ENCODE measurements at regions not wholly inside any gene's neighbourhood (a gene's known extent, or its start where the extent isn't known, plus 50 kb on each side); places are given as distances from the start of the nearest gene placed in this dataset.

DNA sequence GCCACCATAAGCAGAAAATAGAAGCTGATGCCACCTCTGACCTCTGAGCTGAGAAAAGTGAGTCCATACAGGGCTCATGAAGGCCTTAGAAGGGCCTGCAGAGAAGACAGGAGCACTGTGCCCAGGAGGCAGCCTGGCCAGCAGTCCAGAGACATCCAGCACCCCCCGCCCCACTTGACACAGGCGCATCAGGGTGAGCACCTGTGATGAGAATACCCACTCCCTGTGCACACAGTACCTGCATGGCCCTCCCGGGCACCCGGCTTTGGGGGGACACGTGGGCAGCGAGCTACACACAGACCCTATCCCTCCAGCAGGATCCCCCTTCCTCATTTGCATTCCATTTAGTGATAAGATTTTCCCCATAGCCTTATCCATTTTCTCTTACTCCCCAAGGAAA is 63.6 kb upstream of the NSMCE3 start:
- Histone ChIP-seq H3K9me3 (no peaks in the 10 kb centered on the region), H3K4me3 (no peak overlapping the region), H3K36me3 (no peaks in the 10 kb centered on the region), H3K27me3 (no peaks in the 10 kb centered on the region), H3K27ac (no peak overlapping the region), H3K4me1 (no peaks in the 10 kb centered on the region)
- no peak for DNase-seq
- WGBS, 2 donors: 69 to 87% methylated on average over 6 of the region's 6 CpGs
- intact Hi-C loops (cut with DNase I): no loop called here
- TF ChIP-seq, protein P1, sequence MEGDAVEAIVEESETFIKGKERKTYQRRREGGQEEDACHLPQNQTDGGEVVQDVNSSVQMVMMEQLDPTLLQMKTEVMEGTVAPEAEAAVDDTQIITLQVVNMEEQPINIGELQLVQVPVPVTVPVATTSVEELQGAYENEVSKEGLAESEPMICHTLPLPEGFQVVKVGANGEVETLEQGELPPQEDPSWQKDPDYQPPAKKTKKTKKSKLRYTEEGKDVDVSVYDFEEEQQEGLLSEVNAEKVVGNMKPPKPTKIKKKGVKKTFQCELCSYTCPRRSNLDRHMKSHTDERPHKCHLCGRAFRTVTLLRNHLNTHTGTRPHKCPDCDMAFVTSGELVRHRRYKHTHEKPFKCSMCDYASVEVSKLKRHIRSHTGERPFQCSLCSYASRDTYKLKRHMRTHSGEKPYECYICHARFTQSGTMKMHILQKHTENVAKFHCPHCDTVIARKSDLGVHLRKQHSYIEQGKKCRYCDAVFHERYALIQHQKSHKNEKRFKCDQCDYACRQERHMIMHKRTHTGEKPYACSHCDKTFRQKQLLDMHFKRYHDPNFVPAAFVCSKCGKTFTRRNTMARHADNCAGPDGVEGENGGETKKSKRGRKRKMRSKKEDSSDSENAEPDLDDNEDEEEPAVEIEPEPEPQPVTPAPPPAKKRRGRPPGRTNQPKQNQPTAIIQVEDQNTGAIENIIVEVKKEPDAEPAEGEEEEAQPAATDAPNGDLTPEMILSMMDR (IDR thresholded peaks at IDR 0.05): no peak
- TF ChIP-seq POLR2A (IDR thresholded peaks at IDR 0.05): no peak

DNA sequence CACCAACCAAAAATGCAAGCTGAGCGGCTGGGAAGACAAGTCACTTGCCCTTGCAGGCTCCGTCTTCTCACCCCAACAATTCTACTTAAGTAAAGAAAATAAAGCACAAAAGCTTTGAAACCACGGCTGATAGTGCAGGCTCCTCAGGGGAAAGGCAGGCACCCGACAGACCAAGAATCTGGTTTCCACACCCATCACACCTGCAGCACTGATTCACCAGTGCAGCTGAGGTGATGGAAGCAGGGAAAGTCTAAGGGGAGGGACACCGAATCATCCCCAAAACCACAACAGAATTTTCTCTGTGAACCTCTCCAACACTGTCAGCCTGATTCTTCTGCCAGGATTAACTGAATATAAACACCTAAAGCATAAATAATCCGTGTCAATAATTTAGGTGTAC is 62.0 kb upstream of the NSMCE3 start:
- Histone ChIP-seq H3K4me1 (no peaks in the 10 kb centered on the region), H3K27me3 (no peaks in the 10 kb centered on the region), H3K9me3 (no peaks in the 10 kb centered on the region), H3K27ac (no peak overlapping the region), H3K4me3 (no peak overlapping the region), H3K36me3 (no peaks in the 10 kb centered on the region)
- WGBS, 2 donors: 41 to 47% methylated on average over 6 of the region's 6 CpGs
- intact Hi-C loops (cut with DNase I): no loop called here
- TF ChIP-seq POLR2A (IDR thresholded peaks at IDR 0.05): no peak
- TF ChIP-seq, protein P1 (IDR thresholded peaks at IDR 0.05): no peak
- DNase-seq: no peak

DNA sequence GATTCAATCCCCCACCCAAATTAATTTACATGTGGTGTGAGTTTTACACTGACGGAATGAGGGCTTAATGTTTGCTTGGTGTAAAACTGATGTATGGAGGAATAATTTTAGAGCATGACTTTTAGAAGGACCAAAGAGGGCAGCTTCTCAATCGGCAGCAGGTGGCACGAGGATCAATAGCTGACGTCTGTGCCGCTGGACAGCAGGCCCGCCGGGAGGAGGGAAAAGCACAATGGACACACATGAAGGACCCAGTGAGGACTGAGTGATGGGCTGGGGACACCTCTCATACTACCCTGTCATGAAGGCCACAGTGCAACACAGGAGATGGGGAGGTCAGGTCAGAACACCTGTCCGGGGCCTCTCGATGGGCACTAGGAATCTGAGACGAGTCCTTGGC is 61.4 kb upstream of the NSMCE3 start:
- intact Hi-C loops (cut with DNase I): no loop called here
- WGBS, 2 donors: 88 to 94% methylated on average over 8 to 10 of the region's 10 CpGs

DNA sequence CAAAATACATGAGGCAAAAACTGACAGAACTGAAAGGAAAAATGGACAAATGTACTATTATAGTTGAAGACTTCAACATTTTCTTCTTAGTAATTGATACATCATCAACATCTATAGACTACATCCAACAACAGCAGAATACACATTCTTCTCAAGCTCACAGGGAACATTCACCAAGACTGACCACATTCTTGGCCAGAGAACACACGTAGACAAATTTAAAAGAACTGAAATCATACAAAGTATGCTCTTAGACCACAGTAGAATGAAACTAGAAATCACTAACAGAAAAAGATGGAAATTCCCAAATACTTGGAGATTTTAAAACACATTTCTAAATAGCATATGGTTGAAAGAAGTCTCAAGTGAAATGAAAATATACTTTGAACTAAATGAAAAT is 55.1 kb upstream of the NSMCE3 start:
- TF ChIP-seq POLR2A (IDR thresholded peaks at IDR 0.05): no peak
- TF ChIP-seq, protein P1 (IDR thresholded peaks at IDR 0.05): no peak
- Histone ChIP-seq H3K27ac (no peak overlapping the region), H3K36me3 (no peaks in the 10 kb centered on the region), H3K4me3 (no peak overlapping the region), H3K4me1 (no peaks in the 10 kb centered on the region), H3K27me3 (no peaks in the 10 kb centered on the region), H3K9me3 (no peaks in the 10 kb centered on the region)
- no peak for DNase-seq
- intact Hi-C loops (cut with DNase I): no loop called here
- WGBS, 2 donors: 0 to 41% methylated on average over 1 of the region's 1 CpG

More for the DNA sequence above, 61.4 kb upstream of the NSMCE3 start:
- H3K27me3 ChIP-seq: no peaks in the 10 kb centered on the region
- no peaks in the 10 kb centered on the region for H3K9me3 ChIP-seq
- no peak overlapping the region for H3K4me3 ChIP-seq
- no peak for TF ChIP-seq POLR2A (IDR thresholded peaks at IDR 0.05)
- TF ChIP-seq, protein P1 (IDR thresholded peaks at IDR 0.05): no peak
- no peak overlapping the region for H3K27ac ChIP-seq
- no peak for DNase-seq
- H3K4me1 ChIP-seq: no peaks in the 10 kb centered on the region
- H3K36me3 ChIP-seq: no peaks in the 10 kb centered on the region

DNA sequence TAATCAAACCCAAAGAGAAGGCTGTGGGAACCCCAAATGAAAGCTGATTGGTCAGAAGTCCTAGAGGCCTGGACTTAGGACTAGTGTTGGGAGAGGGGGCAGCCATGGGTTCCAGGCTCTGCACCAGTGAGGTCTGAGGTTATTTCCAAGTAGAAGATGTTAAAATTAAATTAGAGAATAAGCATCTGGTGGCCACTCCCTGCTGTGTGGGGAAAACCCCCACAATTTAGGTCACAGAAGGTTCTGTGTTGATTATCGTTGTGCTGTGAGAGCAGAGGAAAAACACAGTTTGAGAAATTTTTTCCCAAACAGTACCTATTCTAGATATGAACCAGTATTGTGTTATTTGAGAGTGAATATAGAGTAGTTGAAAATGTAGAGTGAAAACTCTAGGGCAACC is 53.9 kb upstream of the NSMCE3 start:
- TF ChIP-seq, protein P1 (IDR thresholded peaks at IDR 0.05): no peak
- TF ChIP-seq POLR2A (IDR thresholded peaks at IDR 0.05): no peak
- Histone ChIP-seq H3K27me3 (no peaks in the 10 kb centered on the region), H3K27ac (no peak overlapping the region), H3K36me3 (no peaks in the 10 kb centered on the region), H3K4me1 (no peaks in the 10 kb centered on the region), H3K4me3 (no peak overlapping the region), H3K9me3 (no peaks in the 10 kb centered on the region)
- intact Hi-C loops (cut with DNase I): no loop called here
- no peak for DNase-seq
- 36 to 67% methylated on average over 1 of the region's 1 CpG for WGBS, 2 donors
